ENCODE measurements at regions not wholly inside any gene's neighbourhood (a gene's known extent, or its start where the extent isn't known, plus 50 kb on each side); places are given as distances from the start of the nearest gene placed in this dataset.

GRCh38 chr2:67612576-67613042, 215.5 kb downstream of the ETAA1 start:
- TF ChIP-seq CTCF (conservative IDR thresholded peaks at IDR 0.05; ENCODE audit: low read depth, low read length) (no peak), EZH2 (IDR thresholded peaks at IDR 0.05; ENCODE audit: borderline replicate concordance, low read depth, low read length, poor library complexity, severe bottlenecking) (no peak)
